ENCODE measurements at regions not wholly inside any gene's neighbourhood (a gene's known extent, or its start where the extent isn't known, plus 50 kb on each side); places are given as distances from the start of the nearest gene placed in this dataset.

DNA sequence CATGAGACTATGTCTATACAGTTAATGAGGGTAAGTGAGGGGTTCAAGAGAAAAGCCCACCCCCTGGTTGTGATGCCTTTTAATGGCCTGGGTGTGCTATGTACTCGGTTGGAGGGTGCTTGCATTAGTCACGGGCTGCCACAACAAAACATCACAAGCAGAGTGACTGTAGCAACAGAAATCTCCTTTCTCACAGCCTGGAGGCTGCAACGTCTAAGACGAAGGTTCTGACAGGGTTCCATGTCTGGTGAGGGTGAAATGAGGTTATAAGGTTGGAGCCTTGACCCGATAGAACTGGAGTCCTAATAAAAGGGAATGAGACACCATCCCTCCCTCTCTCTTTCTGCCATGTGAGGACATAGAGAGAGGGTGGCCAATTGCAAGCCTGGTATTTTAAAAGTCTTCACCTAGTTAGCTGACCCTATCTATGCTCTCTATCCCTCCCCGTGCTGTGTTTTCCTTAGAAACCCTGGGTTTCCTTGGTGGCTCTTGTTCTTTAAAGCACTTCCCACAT lies 126.0 kb upstream of the GDF10 start:
- DNase-seq: no peak

- no peak for DNase-seq
Observed at GRCh38 chr10:47175181-47176123, 124.5 kb upstream of the GDF10 start.

- DNase-seq: peak in 1 of 2 experiments; percentile 16
Observed at GRCh38 chr10:47176206-47176902, 123.6 kb upstream of the GDF10 start.

DNA sequence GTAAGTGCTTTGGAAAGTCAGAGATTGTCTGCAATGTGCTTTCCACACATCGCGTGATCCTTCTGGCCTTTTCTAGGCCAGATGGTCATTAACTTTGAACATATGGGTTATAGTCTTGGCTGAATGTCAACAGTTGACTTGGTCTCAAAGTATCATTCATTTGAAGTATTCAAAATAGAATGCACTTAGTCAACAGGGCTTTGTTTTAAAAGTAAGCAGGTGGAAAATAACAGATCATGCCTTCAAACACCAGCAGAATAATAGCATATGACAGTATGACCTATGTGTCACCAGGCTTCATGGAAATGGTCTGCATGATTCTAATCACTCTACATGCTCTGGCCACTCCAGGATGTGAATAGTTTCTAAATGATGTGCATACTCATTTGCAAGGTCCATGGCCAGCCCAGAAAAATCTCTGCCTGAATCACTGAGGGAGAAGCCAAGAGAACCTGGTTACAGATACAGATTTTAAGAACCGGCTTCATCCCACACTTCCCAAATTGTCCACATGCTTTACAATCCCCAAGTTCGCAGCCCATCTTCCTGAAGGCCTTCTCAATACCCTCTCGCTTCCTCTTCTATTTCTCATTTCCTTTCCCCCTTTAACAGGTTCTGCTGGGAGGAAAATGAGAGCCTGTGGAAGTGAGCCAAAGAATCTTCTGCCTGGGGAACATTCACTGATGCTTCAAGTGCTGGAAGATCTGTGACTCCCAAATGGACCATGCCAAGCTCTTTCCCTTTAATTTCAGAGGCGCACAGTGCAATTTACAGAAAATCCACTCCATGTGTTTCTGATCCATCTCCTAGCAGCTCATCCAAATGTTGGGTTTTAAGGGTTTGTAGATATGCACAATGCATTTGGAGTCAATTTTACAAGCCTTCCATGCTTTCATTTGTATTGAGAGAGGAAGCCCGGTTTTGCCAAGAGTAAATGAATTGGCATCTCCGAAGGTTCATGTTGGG lies 122.8 kb upstream of the GDF10 start:
- peak in 1 of 2 experiments; percentile 20 for DNase-seq

GRCh38 chr10:47178537-47179290 lies 121.3 kb upstream of the GDF10 start:
- no peak for DNase-seq

DNA sequence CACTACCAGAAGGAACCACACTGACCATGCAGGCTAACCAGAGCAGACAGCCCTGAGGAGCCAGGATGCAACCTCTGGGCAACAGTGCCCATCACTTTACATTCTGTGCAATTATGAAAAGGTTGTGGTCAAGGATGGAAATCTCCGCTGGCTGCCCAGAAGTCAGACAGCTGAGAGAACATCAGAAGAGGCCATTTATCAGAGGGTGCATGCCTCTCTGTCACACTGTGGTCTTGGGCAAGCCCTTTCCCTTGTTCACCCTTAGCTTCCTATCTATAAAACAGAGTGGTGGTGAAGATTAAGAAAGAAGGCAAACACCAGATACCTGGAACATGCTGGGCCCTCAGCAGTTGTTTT lies 120.7 kb upstream of the GDF10 start:
- no peak for DNase-seq

DNA sequence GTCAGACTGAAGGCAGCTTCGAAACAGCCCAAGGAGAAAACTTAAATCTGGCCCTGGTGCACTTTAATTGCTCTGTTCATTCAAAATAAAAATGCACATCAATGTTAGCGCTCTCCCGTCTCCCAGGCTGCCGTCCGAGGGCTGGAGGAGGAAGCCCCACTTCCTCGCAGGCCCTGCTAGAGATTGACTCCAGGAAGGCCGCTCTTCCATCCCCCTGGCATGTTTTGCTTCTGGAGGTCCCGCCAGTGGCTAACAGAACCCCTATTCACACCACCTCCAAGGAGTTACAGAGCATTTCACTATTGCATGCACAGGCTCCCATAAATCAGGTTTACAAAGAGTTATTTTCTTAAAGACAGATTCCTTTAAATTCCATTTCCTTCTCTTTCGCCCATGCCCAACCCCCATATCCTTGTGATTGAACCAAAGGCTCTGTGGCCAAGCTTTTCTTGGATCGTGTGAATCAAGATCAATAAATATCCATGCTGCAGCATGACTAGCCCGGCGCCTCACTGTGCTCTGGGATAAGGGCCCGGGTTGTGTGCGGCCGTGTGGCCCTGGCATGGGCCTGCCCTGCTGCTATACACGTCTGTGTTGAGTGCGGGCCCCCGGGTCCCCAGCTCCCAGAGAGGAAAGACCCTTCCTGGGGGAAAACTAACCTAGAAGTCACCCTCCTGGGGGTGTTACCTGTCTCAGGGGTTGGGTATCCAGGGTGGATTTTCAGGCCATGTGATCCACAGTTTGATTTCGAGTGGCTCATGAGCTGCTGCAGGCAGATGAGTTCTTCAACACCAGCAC lies 118.7 kb upstream of the GDF10 start:
- DNase-seq: no peak

DNA sequence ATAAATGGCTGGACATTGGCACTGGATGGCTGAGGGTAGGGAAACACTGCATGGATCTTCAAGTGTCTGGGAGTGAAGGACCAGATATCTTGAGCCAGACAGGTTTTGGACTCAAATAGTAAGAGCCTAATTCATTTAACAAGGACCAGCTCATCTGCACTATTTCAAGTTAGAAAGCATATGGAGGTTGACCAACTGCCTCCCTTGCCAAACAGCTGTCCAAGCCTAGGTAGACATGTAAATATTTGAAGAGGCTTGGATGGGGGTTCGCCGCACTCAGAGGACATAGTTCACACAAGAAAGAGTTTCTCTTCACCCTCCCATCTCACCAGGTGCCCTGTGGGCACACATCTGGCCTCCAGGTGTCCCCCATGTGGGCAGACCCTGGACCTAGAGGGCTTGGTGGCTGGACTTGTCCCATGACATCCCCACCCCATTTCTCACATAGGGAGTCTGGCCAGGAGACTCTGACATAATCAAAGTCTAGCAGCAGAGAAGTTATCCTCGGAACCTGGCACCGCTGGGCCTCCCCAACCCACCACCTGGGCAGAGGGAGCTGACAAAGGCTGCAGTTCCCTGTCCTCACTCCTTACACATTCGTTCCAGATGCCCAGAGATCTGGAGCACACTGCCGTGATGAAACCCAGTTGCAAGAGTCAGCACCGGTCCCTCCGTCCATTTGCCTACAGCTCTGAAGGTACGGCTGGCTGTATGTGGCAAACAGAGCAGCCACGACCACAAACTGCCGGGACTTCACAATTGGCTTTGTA lies 116.9 kb upstream of the GDF10 start:
- DNase-seq: no peak

DNA sequence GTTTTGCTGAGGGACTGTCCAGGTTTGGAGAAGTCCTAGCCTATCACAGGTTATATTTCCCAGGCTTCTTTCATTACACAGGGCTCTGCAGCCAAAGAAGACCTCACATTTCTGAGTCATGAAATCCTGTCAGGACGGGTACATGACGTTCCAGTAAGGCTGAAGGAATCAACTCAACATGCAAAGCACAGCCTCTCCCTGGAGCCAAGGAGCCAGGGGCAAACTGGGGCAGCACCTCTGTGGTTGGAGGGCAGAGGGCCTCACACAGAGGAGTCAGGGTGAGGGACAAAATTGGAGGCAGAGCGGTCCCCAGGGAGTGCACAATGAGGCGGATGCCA lies 116.3 kb upstream of the GDF10 start:
- DNase-seq: no peak

DNA sequence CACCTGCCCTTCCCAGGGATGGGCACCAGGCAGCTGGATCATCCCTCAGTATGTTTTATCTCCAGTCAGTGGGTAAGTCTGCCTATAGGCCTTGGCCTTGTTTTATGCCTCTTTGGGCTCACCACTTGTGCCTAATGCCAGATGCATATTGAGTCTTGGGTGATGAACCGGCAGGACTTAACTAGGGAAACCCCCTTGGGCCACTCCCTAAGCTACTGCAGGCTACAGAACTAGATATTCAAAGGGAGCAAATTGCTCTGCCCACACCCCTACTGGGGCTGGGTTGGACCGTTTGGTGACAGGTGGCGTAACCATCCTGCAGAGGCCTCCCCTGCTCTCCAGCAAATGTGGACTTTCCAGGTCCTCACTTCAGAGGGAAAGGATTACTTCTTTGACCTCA lies 115.7 kb upstream of the GDF10 start:
- no peak for DNase-seq

DNA sequence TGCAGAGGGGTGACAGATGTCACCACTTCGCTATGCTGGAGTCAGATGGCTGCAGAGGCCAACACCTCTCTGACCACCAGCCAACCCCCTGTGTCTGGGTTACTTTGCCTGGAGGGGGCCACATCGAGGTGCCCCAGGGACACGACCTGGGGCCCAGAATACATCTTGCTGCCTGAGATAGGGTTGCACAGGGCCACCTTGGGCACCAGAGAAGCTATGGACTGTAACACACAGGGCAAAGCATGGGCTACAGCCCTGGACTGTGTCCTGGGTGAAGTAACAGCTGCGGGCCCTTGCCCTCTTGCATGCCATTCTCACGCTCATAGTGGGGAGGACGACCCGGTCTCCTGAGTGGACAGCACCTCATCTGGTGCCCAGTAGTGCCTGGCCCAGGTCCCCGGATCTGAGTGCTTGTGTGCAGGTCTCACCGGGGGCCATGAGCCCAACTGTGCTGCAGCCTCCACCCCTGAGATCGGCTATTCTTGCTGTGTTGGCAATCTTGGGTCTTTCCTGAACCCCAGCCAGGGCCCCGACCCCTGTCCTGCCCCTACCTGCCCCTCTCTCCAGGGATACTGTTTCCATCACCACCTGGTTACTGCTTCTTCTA lies 115.2 kb upstream of the GDF10 start:
- DNase-seq: no peak

DNA sequence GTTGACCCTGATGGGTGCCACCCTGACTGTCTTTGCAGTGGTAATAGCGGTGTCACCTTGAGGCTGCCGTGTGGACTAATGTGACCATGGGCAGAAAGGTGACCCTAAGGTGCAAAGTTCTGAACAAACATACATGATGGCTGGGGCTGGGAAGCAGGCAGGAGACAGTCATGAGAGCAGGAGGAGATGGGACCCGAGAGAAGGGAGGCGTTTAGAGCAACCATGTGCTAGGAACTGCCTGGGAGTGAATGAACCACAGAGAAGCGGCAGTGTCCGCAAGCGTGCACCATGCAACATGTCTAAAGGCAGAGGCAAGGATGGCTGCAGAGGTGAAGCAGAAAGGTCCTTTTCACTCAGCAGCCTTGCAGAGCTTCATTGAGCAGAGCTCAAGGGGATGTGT lies 113.1 kb upstream of the GDF10 start:
- no peak for DNase-seq

GRCh38 chr10:47187592-47187991 lies 112.4 kb upstream of the GDF10 start:
- no peak for DNase-seq

- no peak for DNase-seq
Observed at GRCh38 chr10:47188156-47188555, 111.8 kb upstream of the GDF10 start.

DNA sequence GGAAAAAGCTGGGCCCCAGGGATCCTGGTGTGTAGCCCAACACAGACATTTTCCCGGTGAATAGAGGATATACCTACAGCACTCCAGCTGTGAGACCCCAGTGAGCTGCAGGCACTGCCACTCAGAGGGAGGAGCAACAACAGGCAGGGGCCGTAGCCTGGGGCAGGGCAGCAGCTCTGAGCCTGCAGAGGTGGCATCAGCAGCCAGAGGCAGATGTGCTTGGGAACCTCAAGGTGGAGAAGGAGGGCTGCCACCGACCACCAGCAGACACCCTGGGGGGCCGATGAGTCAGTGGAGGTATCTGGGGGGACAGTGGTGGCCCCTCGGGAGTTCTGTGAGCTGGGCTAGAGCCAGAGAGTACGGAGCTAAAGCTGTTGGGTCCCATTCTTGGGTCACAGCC lies 110.2 kb upstream of the GDF10 start:
- DNase-seq: no peak

DNA sequence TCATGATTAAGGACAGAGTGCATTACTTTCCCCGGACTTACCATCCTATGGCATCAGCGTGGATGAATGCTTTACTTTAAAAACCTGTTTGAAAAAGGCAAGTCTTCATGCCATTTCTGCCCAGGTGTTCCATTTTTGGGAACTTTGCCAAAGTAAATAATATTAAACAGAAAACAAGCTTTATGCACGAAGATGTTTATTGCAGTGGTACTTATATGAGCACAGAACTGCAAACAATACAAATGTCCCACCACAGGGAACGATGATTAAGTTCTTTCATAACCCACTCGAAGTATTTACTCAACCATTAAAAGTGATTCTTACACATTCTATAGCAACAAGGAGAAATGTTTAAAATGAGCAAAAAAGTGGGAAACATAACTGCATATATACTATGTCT lies 109.7 kb upstream of the GDF10 start:
- DNase-seq: no peak

DNA sequence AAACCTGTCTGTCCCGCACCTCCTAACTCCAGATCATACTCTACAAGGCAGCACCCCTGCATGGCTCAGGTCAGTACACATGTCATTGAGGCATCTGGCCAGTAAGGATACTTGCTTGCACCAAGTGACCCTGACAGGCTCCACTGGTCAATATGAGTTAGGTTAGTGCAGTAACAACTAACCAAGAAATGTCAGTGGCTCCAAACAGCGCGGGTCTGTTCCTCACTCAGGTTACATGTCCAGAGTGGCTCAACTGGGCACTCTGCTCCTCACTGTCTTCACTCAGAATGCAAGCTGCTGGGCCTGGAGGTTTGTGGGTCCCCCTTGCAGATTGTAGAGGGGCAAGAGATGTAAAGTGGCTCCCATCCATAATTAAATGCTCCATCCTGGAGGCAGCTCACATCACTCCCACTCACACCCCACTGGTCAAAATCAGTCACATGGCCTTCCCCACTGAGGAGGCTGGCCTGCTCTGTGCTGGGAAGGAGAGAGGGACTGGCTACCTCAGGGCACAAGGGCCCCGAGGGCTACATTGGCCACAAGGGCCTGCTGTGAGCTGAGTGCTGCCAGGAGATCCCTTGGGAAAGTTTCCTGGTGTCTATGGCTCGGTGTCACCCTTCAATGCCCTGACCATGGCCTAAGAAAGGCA lies 109.1 kb upstream of the GDF10 start:
- no peak for DNase-seq

- DNase-seq: no peak
Observed at GRCh38 chr10:47192273-47192672, 107.7 kb upstream of the GDF10 start.

DNA sequence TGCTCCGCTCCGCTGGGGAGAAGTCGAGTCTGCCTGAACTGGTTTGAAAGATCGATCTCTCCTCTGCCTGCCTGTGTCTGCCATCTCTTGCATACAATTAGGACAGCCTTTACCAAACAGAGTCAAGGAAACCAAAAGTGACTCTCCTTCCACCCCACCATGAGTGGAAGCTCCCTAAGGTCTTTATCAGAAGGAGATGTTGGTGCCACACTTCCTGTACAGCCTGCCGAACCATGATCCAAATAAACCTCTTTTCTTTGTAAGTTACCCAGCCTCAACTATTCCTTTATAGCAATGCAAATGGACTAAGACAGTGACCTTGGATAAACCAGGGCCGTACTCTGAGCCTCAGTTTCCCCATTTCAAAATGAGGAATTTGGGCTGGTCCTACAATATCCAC lies 106.3 kb upstream of the GDF10 start:
- DNase-seq: no peak
